ENCODE measurements at regions not wholly inside any gene's neighbourhood (a gene's known extent, or its start where the extent isn't known, plus 50 kb on each side); places are given as distances from the start of the nearest gene placed in this dataset.

- Mint-ChIP-seq H3K4me1 (no peaks in the 10 kb centered on the region), H3K36me3 (no peaks in the 10 kb centered on the region), H3K9me3 (peaks cover 0 to 22% (median 4%) of the 10 kb centered on the region in 7 donors), H3K27me3 (ENCODE audit: low read depth in 3 of 3) (no peaks in the 10 kb centered on the region), H3K4me3 (no peak overlapping the region), H3K27ac (no peak overlapping the region)
- Histone ChIP-seq H3K4me1 (ENCODE audit: control insufficient read depth in 1 of 2, insufficient read depth in 2 of 2, low read length in 2 of 2) (no peaks in the 10 kb centered on the region), H3K27me3 (ENCODE audit: control insufficient read depth in 2 of 2, insufficient read depth in 2 of 2, low read length in 2 of 2) (no peaks in the 10 kb centered on the region), H3K36me3 (replicated peaks in 1 of 2; ENCODE audit: control insufficient read depth in 1 of 2, insufficient read depth in 2 of 2, low read length in 2 of 2) (no peaks in the 10 kb centered on the region), H3K9me3 (replicated peaks in 1 of 2; ENCODE audit: control insufficient read depth in 1 of 2, insufficient read depth in 1 of 2, low read length in 2 of 2) (peaks cover 36 to 38% of the 10 kb centered on the region in 2 donors), H3K4me3 (replicated peaks in 1 of 3; ENCODE audit: low read depth in 2 of 3, low read length in 3 of 3) (no peak overlapping the region), H4K20me1 (ENCODE audit: insufficient read depth, low read length) (no peaks in the 10 kb centered on the region), H2AFZ (ENCODE audit: insufficient read depth, low read depth, low read length, poor library complexity, severe bottlenecking) (no peak overlapping the region), H3K79me2 (ENCODE audit: insufficient read depth, low read length) (no peaks in the 10 kb centered on the region), H3K27ac (ENCODE audit: low read depth in 1 of 2, low read length in 2 of 2) (no peak overlapping the region), H3K4me2 (replicated peaks; ENCODE audit: extremely low read depth, low read length, poor library complexity, severe bottlenecking) (no peak overlapping the region), H3K9ac (ENCODE audit: insufficient read depth, low read length, poor library complexity, severe bottlenecking) (no peak overlapping the region)
- WGBS (ENCODE audit: insufficient coverage): 97% methylated on average over 5 of the region's 5 CpGs
- no peak for DNase-seq
- intact Hi-C loops (cut with micrococcal nuclease): no loop called here
- no peak for TF ChIP-seq CTCF (IDR thresholded peaks at IDR 0.05)
These were observed 117.9 kb downstream of the LRATD1 start for GRCh38 chr2:14750433-14750832.

GRCh38 chr2:14751581-14751980 lies 119.1 kb downstream of the LRATD1 start:
- no peaks in the 10 kb centered on the region for H3K4me1 ChIP-seq (ENCODE audit: control insufficient read depth in 1 of 2, insufficient read depth in 2 of 2, low read length in 2 of 2)
- 88% methylated on average over 4 of the region's 5 CpGs for WGBS (ENCODE audit: insufficient coverage)
- no peaks in the 10 kb centered on the region for H3K79me2 ChIP-seq (ENCODE audit: insufficient read depth, low read length)
- Mint-ChIP-seq H3K4me3 (no peak overlapping the region), H3K27me3 (ENCODE audit: low read depth in 3 of 3) (no peaks in the 10 kb centered on the region), H3K9me3 (peaks cover 0 to 22% (median 3%) of the 10 kb centered on the region in 7 donors), H3K36me3 (no peaks in the 10 kb centered on the region), H3K4me1 (no peaks in the 10 kb centered on the region), H3K27ac (no peak overlapping the region)
- intact Hi-C loops (cut with micrococcal nuclease): no loop called here
- H2AFZ ChIP-seq (ENCODE audit: insufficient read depth, low read depth, low read length, poor library complexity, severe bottlenecking): no peak overlapping the region
- no peak overlapping the region for H3K9ac ChIP-seq (ENCODE audit: insufficient read depth, low read length, poor library complexity, severe bottlenecking)
- H3K27me3 ChIP-seq (ENCODE audit: control insufficient read depth in 2 of 2, insufficient read depth in 2 of 2, low read length in 2 of 2): no peaks in the 10 kb centered on the region
- no peak overlapping the region for H3K4me3 ChIP-seq (replicated peaks in 1 of 3; ENCODE audit: low read depth in 2 of 3, low read length in 3 of 3)
- no peak overlapping the region for H3K4me2 ChIP-seq (replicated peaks; ENCODE audit: extremely low read depth, low read length, poor library complexity, severe bottlenecking)
- TF ChIP-seq CTCF (IDR thresholded peaks at IDR 0.05): no peak
- H3K36me3 ChIP-seq (replicated peaks in 1 of 2; ENCODE audit: control insufficient read depth in 1 of 2, insufficient read depth in 2 of 2, low read length in 2 of 2): no peaks in the 10 kb centered on the region
- no peak overlapping the region for H3K27ac ChIP-seq (ENCODE audit: low read depth in 1 of 2, low read length in 2 of 2)
- no peaks in the 10 kb centered on the region for H4K20me1 ChIP-seq (ENCODE audit: insufficient read depth, low read length)
- H3K9me3 ChIP-seq (replicated peaks in 1 of 2; ENCODE audit: control insufficient read depth in 1 of 2, insufficient read depth in 1 of 2, low read length in 2 of 2): peaks cover 24 to 30% of the 10 kb centered on the region in 2 donors
- no peak for DNase-seq
